Fibroblast of lung (primary cell): ENCODE measurements at regions not wholly inside any gene's neighbourhood (a gene's known extent, or its start where the extent isn't known, plus 50 kb on each side); places are given as distances from the start of the nearest gene placed in this dataset.

Experiments
- DNase-seq, 2 donors: peaks; one replicate each; pipeline versions ENCODE4 v3.0.0 to v3.0.0-alpha.2; 2010; ENCODE audit warnings: low read depth in 2 of 2
- H2AFZ ChIP-seq: 2 replicates; pipeline ENCODE4 v1.5.1; 2012; ENCODE audit warnings: low read length, control low read depth, inconsistent platforms
- H3K27ac ChIP-seq: 2 replicates; pipeline ENCODE4 v1.5.1; 2011; ENCODE audit warnings: low read length, control low read depth; ENCODE audit not compliant: insufficient read depth
- H3K27me3 ChIP-seq: 2 replicates; pipeline ENCODE4 v1.5.1; 2011; ENCODE audit warnings: mild to moderate bottlenecking, low read length; ENCODE audit not compliant: control insufficient read depth, insufficient read depth
- H3K36me3 ChIP-seq: 2 replicates; pipeline ENCODE4 v1.5.1; 2011; ENCODE audit warnings: low read length; ENCODE audit not compliant: control insufficient read depth, insufficient read depth
- H3K4me1 ChIP-seq: 2 replicates; pipeline ENCODE4 v1.5.1; 2011; ENCODE audit warnings: low read length; ENCODE audit not compliant: control insufficient read depth, insufficient read depth; ENCODE audit errors: extremely low read depth
- H3K4me2 ChIP-seq: 2 replicates; pipeline ENCODE4 v1.5.1; 2011; ENCODE audit warnings: low read length, control low read depth; ENCODE audit not compliant: insufficient read depth; ENCODE audit errors: extremely low read depth
- H3K4me3 ChIP-seq, 4 experiments: fragments of 200-600 bp in 1 of 4; sonication (generic) in 1 of 4; replicated peaks in 1 of 4; 2 replicates each; pipeline ENCODE4 v1.5.1; 2011 to 2016; ENCODE audit warnings: low read length in 4 of 4, low read depth in 3 of 4, mild to moderate bottlenecking in 3 of 4, control low read depth in 2 of 4, inconsistent platforms in 1 of 4, mixed read lengths in 1 of 4; ENCODE audit not compliant: insufficient read depth in 1 of 4; ENCODE audit errors: control extremely low read depth in 1 of 4
- H3K79me2 ChIP-seq: 2 replicates; pipeline ENCODE4 v1.5.1; 2012; ENCODE audit warnings: mild to moderate bottlenecking, low read length, inconsistent platforms; ENCODE audit not compliant: control insufficient read depth, insufficient read depth
- H3K9ac ChIP-seq: 2 replicates; pipeline ENCODE4 v1.5.1; 2011; ENCODE audit warnings: mild to moderate bottlenecking, low read length, control low read depth; ENCODE audit not compliant: insufficient read depth
- H3K9me3 ChIP-seq: 2 replicates; pipeline ENCODE4 v1.5.1; 2012; ENCODE audit warnings: low read depth, low read length; ENCODE audit not compliant: control insufficient read depth, insufficient read depth
- H4K20me1 ChIP-seq: 2 replicates; pipeline ENCODE4 v1.5.1; 2011; ENCODE audit warnings: low read length; ENCODE audit not compliant: control insufficient read depth, insufficient read depth; ENCODE audit errors: extremely low read depth
- CTCF ChIP-seq, 2 donors: IDR thresholded peaks in 1 of 2; conservative IDR thresholded peaks in 1 of 2; 1 replicate in 1 of 2; 2 replicates in 1 of 2; pipeline ENCODE4 v1.5.1; 2011 to 2012; ENCODE audit warnings: low read length in 2 of 2, control low read depth in 1 of 2, inconsistent platforms in 1 of 2, low read depth in 1 of 2, mild to moderate bottlenecking in 1 of 2
- EZH2 ChIP-seq: IDR thresholded peaks from 2 replicates; pipeline ENCODE4 v1.5.1; 2012; ENCODE audit warnings: low read length, control low read depth, mild to moderate bottlenecking; ENCODE audit errors: missing control alignments

GRCh38 chr13:58587183-58587582 is 955.6 kb downstream of the PCDH17 start:
- Histone ChIP-seq H4K20me1 (no peaks in the 10 kb centered on the region), H3K4me3 (no peak overlapping the region), H3K9me3 (no peaks in the 10 kb centered on the region), H2AFZ (no peak overlapping the region), H3K27ac (no peak overlapping the region), H3K27me3 (no peaks in the 10 kb centered on the region), H3K4me2 (no peak overlapping the region), H3K9ac (no peak overlapping the region), H3K36me3 (no peaks in the 10 kb centered on the region), H3K4me1 (no peaks in the 10 kb centered on the region), H3K79me2 (no peaks in the 10 kb centered on the region)
- no peak for DNase-seq
- TF ChIP-seq EZH2 (no peak), CTCF (conservative IDR thresholded peaks at IDR 0.05 in 1 of 2, IDR thresholded peaks at IDR 0.05 in 1 of 2; ENCODE audit: low read depth in 1 of 2, low read length in 2 of 2) (no peak)

- Histone ChIP-seq H3K36me3 (no peaks in the 10 kb centered on the region), H3K9me3 (no peaks in the 10 kb centered on the region), H3K4me2 (no peak overlapping the region), H3K27me3 (no peaks in the 10 kb centered on the region), H3K27ac (no peak overlapping the region), H3K4me1 (no peaks in the 10 kb centered on the region), H3K9ac (no peak overlapping the region), H3K4me3 (no peak overlapping the region), H3K79me2 (no peaks in the 10 kb centered on the region), H2AFZ (no peak overlapping the region), H4K20me1 (no peaks in the 10 kb centered on the region)
- no peak for TF ChIP-seq EZH2
- no peak for TF ChIP-seq CTCF (conservative IDR thresholded peaks at IDR 0.05 in 1 of 2, IDR thresholded peaks at IDR 0.05 in 1 of 2; ENCODE audit: low read depth in 1 of 2, low read length in 2 of 2)
- no peak for DNase-seq
Observed at GRCh38 chr13:58592052-58592451, 960.5 kb downstream of the PCDH17 start.

GRCh38 chr13:58592786-58593185 is 961.2 kb downstream of the PCDH17 start:
- no peak for DNase-seq
- Histone ChIP-seq H3K27ac (no peak overlapping the region), H2AFZ (no peak overlapping the region), H3K9ac (no peak overlapping the region), H3K27me3 (no peaks in the 10 kb centered on the region), H3K9me3 (no peaks in the 10 kb centered on the region), H4K20me1 (no peaks in the 10 kb centered on the region), H3K4me3 (no peak overlapping the region), H3K4me2 (no peak overlapping the region), H3K79me2 (no peaks in the 10 kb centered on the region), H3K4me1 (no peaks in the 10 kb centered on the region), H3K36me3 (no peaks in the 10 kb centered on the region)
- TF ChIP-seq CTCF (conservative IDR thresholded peaks at IDR 0.05 in 1 of 2, IDR thresholded peaks at IDR 0.05 in 1 of 2; ENCODE audit: low read depth in 1 of 2, low read length in 2 of 2), result no peak
- no peak for TF ChIP-seq EZH2
